ENCODE measurements at regions not wholly inside any gene's neighbourhood (a gene's known extent, or its start where the extent isn't known, plus 50 kb on each side); places are given as distances from the start of the nearest gene placed in this dataset.

DNA sequence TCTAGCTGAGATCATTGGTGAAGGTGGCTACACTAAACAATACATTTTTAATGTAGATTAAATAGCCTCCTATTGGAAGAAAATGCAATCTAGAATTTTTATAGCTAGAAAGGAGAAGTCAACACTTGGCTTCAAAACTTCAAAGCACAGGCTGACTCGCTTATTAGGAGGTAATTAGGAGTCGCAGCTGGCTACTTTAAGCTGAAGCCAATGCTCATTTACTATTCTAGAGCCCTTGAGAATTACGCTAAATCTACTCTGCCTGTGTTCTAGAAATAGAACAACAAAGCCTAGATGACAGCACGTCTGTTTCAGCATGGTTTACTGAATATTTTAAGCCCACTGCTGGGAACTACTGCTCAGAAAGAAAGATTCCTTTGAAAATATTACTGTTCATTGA, 101.6 kb upstream of the EEPD1 start:
- no TSS peak for BruUV-seq (replicated peaks)
- CTCF ChIA-PET: no interaction called here
- DNase-seq (ENCODE audit: low read depth, low spot score) (no peak), ATAC-seq (no peak)
- in situ Hi-C loops (cut with HindIII; ENCODE audit: low pct_unique_long_range_greater_than_20kb, low sequenced_read_pairs) (no loop called here), intact Hi-C loops (cut with micrococcal nuclease; ENCODE audit: unreplicated experiment) (no loop called here)
- TF ChIP-seq SIN3A (IDR thresholded peaks at IDR 0.05; ENCODE audit: borderline replicate concordance, insufficient read depth, low read depth, low read length): no peak
- POLR2A ChIA-PET: no interaction called here
- Histone ChIP-seq H3K27me3 (ENCODE audit: control insufficient read depth, insufficient read depth, low read length) (no peaks in the 10 kb centered on the region), H3K4me3 (ENCODE audit: low read depth in 2 of 2, low read length in 2 of 2) (no peak overlapping the region), H3K4me1 (ENCODE audit: control insufficient read depth, insufficient read depth, low read length) (peaks cover 14% of the 10 kb centered on the region), H3K36me3 (ENCODE audit: control insufficient read depth, insufficient read depth, low read length) (no peaks in the 10 kb centered on the region), H3K27ac (ENCODE audit: low read length) (no peak overlapping the region), H3K9me3 (ENCODE audit: control insufficient read depth, insufficient read depth, low read depth, low read length) (no peaks in the 10 kb centered on the region)

DNA sequence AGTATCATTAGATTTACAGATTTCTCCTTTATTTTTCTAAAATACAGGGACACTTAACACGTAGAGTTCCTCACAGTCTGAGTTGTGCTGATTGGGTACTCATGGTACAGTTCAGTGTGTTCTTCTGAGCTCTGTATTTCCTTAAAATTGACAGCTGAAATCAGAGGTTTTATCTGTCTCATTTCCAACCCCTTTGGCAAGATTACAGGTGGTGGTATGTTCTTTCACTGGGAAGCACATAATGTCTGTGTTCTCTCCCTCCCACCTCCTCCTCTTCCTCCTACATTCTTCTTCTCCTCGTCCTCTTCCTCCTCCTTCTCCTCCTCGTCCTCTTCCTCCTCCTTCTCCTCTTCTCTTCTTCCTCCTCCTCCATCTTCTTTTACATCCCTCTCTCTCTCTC, 99.5 kb upstream of the EEPD1 start:
- ChIA-PET POLR2A (interaction anchor here (0.8 kb wide), 1 partner anchor 241 kb away, joined by 3 read pairs; no protein-coding TSS in a partner anchor), CTCF (interaction anchor here (0.6 to 1.0 kb wide), 2 partner anchors 28 to 241 kb away, joined by 3 to 4 read pairs; no protein-coding TSS in a partner anchor)

DNA sequence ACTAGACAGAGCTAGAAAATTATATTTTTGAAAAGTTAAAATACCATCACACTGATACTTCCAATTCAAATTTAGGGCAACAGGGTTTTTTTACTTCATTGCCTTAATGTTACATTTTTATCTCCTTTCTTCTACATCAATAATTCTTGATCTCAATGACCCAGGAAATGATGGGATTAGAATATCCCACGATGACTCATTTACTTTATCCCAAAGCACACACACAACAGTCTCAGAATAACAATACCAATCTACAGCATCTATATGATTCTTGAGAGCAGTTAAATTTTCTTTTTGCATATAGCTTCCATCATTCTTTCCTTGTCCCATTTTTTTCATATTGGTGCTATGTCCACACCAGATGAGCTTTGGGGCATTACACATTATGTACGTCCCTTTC, 98.4 kb upstream of the EEPD1 start:
- Histone ChIP-seq H3K27me3 (ENCODE audit: control insufficient read depth, insufficient read depth, low read length) (no peaks in the 10 kb centered on the region), H3K27ac (ENCODE audit: low read length) (no peak overlapping the region), H3K9me3 (ENCODE audit: control insufficient read depth, insufficient read depth, low read depth, low read length) (no peaks in the 10 kb centered on the region), H3K4me1 (ENCODE audit: control insufficient read depth, insufficient read depth, low read length) (no peaks in the 10 kb centered on the region), H3K36me3 (ENCODE audit: control insufficient read depth, insufficient read depth, low read length) (no peaks in the 10 kb centered on the region), H3K4me3 (ENCODE audit: low read depth in 2 of 2, low read length in 2 of 2) (no peak overlapping the region)
- DNase-seq (ENCODE audit: low read depth, low spot score) (no peak), ATAC-seq (no peak)
- ChIA-PET POLR2A (interaction anchor here (0.6 kb wide), 1 partner anchor 14 kb away, joined by 4 read pairs; no protein-coding TSS in a partner anchor), CTCF (no interaction called here)
- intact Hi-C loops (cut with micrococcal nuclease; ENCODE audit: unreplicated experiment) (no loop called here), in situ Hi-C loops (cut with HindIII; ENCODE audit: low pct_unique_long_range_greater_than_20kb, low sequenced_read_pairs) (no loop called here)
- no TSS peak for BruUV-seq (replicated peaks)
- TF ChIP-seq SIN3A (IDR thresholded peaks at IDR 0.05; ENCODE audit: borderline replicate concordance, insufficient read depth, low read depth, low read length): no peak
- TF ChIP-seq, protein P1, sequence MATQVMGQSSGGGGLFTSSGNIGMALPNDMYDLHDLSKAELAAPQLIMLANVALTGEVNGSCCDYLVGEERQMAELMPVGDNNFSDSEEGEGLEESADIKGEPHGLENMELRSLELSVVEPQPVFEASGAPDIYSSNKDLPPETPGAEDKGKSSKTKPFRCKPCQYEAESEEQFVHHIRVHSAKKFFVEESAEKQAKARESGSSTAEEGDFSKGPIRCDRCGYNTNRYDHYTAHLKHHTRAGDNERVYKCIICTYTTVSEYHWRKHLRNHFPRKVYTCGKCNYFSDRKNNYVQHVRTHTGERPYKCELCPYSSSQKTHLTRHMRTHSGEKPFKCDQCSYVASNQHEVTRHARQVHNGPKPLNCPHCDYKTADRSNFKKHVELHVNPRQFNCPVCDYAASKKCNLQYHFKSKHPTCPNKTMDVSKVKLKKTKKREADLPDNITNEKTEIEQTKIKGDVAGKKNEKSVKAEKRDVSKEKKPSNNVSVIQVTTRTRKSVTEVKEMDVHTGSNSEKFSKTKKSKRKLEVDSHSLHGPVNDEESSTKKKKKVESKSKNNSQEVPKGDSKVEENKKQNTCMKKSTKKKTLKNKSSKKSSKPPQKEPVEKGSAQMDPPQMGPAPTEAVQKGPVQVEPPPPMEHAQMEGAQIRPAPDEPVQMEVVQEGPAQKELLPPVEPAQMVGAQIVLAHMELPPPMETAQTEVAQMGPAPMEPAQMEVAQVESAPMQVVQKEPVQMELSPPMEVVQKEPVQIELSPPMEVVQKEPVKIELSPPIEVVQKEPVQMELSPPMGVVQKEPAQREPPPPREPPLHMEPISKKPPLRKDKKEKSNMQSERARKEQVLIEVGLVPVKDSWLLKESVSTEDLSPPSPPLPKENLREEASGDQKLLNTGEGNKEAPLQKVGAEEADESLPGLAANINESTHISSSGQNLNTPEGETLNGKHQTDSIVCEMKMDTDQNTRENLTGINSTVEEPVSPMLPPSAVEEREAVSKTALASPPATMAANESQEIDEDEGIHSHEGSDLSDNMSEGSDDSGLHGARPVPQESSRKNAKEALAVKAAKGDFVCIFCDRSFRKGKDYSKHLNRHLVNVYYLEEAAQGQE (IDR thresholded peaks at IDR 0.05; ENCODE audit: insufficient read depth in 1 of 2, low read depth in 2 of 2, low read length in 1 of 2): no peak
- no peak for TF ChIP-seq TCF7L2 (IDR thresholded peaks at IDR 0.05; ENCODE audit: low read depth, low read length)
- no peak for TF ChIP-seq POLR2AphosphoS5 (IDR thresholded peaks at IDR 0.05; ENCODE audit: low read depth, low read length)
- TF ChIP-seq, protein P2, sequence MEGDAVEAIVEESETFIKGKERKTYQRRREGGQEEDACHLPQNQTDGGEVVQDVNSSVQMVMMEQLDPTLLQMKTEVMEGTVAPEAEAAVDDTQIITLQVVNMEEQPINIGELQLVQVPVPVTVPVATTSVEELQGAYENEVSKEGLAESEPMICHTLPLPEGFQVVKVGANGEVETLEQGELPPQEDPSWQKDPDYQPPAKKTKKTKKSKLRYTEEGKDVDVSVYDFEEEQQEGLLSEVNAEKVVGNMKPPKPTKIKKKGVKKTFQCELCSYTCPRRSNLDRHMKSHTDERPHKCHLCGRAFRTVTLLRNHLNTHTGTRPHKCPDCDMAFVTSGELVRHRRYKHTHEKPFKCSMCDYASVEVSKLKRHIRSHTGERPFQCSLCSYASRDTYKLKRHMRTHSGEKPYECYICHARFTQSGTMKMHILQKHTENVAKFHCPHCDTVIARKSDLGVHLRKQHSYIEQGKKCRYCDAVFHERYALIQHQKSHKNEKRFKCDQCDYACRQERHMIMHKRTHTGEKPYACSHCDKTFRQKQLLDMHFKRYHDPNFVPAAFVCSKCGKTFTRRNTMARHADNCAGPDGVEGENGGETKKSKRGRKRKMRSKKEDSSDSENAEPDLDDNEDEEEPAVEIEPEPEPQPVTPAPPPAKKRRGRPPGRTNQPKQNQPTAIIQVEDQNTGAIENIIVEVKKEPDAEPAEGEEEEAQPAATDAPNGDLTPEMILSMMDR (IDR thresholded peaks at IDR 0.05): no peak

More for the DNA sequence above, 99.5 kb upstream of the EEPD1 start:
- BruUV-seq (replicated peaks): no TSS peak
- DNase-seq (ENCODE audit: low read depth, low spot score) (no peak), ATAC-seq (no peak)
- no peaks in the 10 kb centered on the region for H3K36me3 ChIP-seq (ENCODE audit: control insufficient read depth, insufficient read depth, low read length)
- no peak overlapping the region; the same call in 1 of the 2 replicates for H3K27ac ChIP-seq (ENCODE audit: low read length)
- intact Hi-C loops (cut with micrococcal nuclease; ENCODE audit: unreplicated experiment) (no loop called here), in situ Hi-C loops (cut with HindIII; ENCODE audit: low pct_unique_long_range_greater_than_20kb, low sequenced_read_pairs) (no loop called here)
- H3K4me1 ChIP-seq (ENCODE audit: control insufficient read depth, insufficient read depth, low read length): peaks cover 3% of the 10 kb centered on the region; the same call in 1 of the 2 replicates
- H3K27me3 ChIP-seq (ENCODE audit: control insufficient read depth, insufficient read depth, low read length): no peaks in the 10 kb centered on the region
- no peak overlapping the region for H3K4me3 ChIP-seq (ENCODE audit: low read depth in 2 of 2, low read length in 2 of 2)
- no peaks in the 10 kb centered on the region for H3K9me3 ChIP-seq (ENCODE audit: control insufficient read depth, insufficient read depth, low read depth, low read length)
- TF ChIP-seq POLR2AphosphoS5 (IDR thresholded peaks at IDR 0.05; ENCODE audit: low read depth, low read length) (no peak), TCF7L2 (IDR thresholded peaks at IDR 0.05; ENCODE audit: low read depth, low read length) (no peak), SIN3A (IDR thresholded peaks at IDR 0.05; ENCODE audit: borderline replicate concordance, insufficient read depth, low read depth, low read length) (no peak)
- TF ChIP-seq, protein P2 (IDR thresholded peaks at IDR 0.05): no peak
- TF ChIP-seq, protein P1 (IDR thresholded peaks at IDR 0.05; ENCODE audit: insufficient read depth in 1 of 2, low read depth in 2 of 2, low read length in 1 of 2): no peak
